ENCODE measurements at regions not wholly inside any gene's neighbourhood (a gene's known extent, or its start where the extent isn't known, plus 50 kb on each side); places are given as distances from the start of the nearest gene placed in this dataset.

GRCh38 chr2:6071519-6071918 lies 379.3 kb downstream of the SOX11 start:
- DNase-seq, result no peak

- no peak for DNase-seq
Measured at GRCh38 chr2:6072276-6072675, 380.1 kb downstream of the SOX11 start.

- DNase-seq, result no peak
Measured at GRCh38 chr2:6072768-6073167, 380.6 kb downstream of the SOX11 start.

GRCh38 chr2:6073191-6074088 lies 381.3 kb downstream of the SOX11 start:
- no peak for DNase-seq

- no peak for DNase-seq
Measured at GRCh38 chr2:6074089-6074643, 382.0 kb downstream of the SOX11 start.

GRCh38 chr2:6077585-6077984 lies 385.4 kb downstream of the SOX11 start:
- DNase-seq, result no peak

GRCh38 chr2:6078414-6078813 lies 386.2 kb downstream of the SOX11 start:
- DNase-seq, result no peak

GRCh38 chr2:6079405-6079804 lies 387.2 kb downstream of the SOX11 start:
- no peak for DNase-seq

- no peak for DNase-seq
Measured at GRCh38 chr2:6080932-6081753, 389.0 kb downstream of the SOX11 start.

GRCh38 chr2:6081955-6082624 lies 389.9 kb downstream of the SOX11 start:
- DNase-seq, result no peak

- DNase-seq, result no peak
Measured at GRCh38 chr2:6082625-6083018, 390.4 kb downstream of the SOX11 start.

GRCh38 chr2:6083136-6083535 lies 391.0 kb downstream of the SOX11 start:
- DNase-seq, result no peak

- no peak for DNase-seq
Measured at GRCh38 chr2:6089474-6089873, 397.3 kb downstream of the SOX11 start.

- no peak for DNase-seq
Measured at GRCh38 chr2:6103372-6103771, 411.2 kb downstream of the SOX11 start.

GRCh38 chr2:6103949-6104348 lies 411.8 kb downstream of the SOX11 start:
- DNase-seq, result no peak

- DNase-seq, result no peak
Measured at GRCh38 chr2:6107290-6107689, 415.1 kb downstream of the SOX11 start.

- DNase-seq, result no peak
Measured at GRCh38 chr2:6109831-6110230, 417.6 kb downstream of the SOX11 start.

- DNase-seq, result no peak
Measured at GRCh38 chr2:6111781-6112261, 419.6 kb downstream of the SOX11 start.

GRCh38 chr2:6113786-6114185 lies 421.6 kb downstream of the SOX11 start:
- no peak for DNase-seq

GRCh38 chr2:6127718-6128117 lies 435.5 kb downstream of the SOX11 start:
- no peak for DNase-seq

GRCh38 chr2:6139142-6139541 lies 447.0 kb downstream of the SOX11 start:
- DNase-seq, result no peak

GRCh38 chr2:6139916-6140315 lies 447.7 kb downstream of the SOX11 start:
- no peak for DNase-seq

- no peak for DNase-seq
Measured at GRCh38 chr2:6140509-6140908, 448.3 kb downstream of the SOX11 start.
